HUES6 (cell line): ENCODE measurements at regions not wholly inside any gene's neighbourhood (a gene's known extent, or its start where the extent isn't known, plus 50 kb on each side); places are given as distances from the start of the nearest gene placed in this dataset.
"Not testable (repeated sequence)": the region's sequence is repeated elsewhere in the genome, so short reads cannot be mapped to it uniquely, and the experiment has no call there.

Experiments used
- H3K27ac ChIP-seq: 2 replicates; pipeline ENCODE4 v1.7.0; 2013; ENCODE audit warnings: low read depth, mild to moderate bottlenecking, low read length, inconsistent platforms
- H3K27me3 ChIP-seq: 2 replicates; pipeline ENCODE4 v1.6.1; 2013; ENCODE audit warnings: low read length; ENCODE audit not compliant: control insufficient read depth, insufficient read depth
- H3K36me3 ChIP-seq: 2 replicates; pipeline ENCODE4 v1.6.1; 2013; ENCODE audit warnings: low read length; ENCODE audit not compliant: control insufficient read depth, insufficient read depth
- H3K4me1 ChIP-seq: 2 replicates; pipeline ENCODE4 v1.6.1; 2013; ENCODE audit warnings: low read length; ENCODE audit not compliant: control insufficient read depth, insufficient read depth
- H3K4me3 ChIP-seq: 2 replicates; pipeline ENCODE4 v1.5.1; 2013; ENCODE audit warnings: low read depth, low read length
- H3K9ac ChIP-seq: one replicate; pipeline ENCODE4 v1.6.1; 2013; ENCODE audit warnings: mild to moderate bottlenecking, low read length
- H3K9me3 ChIP-seq: 2 replicates; pipeline ENCODE4 v1.6.1; 2013; ENCODE audit warnings: low read depth, low read length; ENCODE audit not compliant: control insufficient read depth, insufficient read depth

DNA sequence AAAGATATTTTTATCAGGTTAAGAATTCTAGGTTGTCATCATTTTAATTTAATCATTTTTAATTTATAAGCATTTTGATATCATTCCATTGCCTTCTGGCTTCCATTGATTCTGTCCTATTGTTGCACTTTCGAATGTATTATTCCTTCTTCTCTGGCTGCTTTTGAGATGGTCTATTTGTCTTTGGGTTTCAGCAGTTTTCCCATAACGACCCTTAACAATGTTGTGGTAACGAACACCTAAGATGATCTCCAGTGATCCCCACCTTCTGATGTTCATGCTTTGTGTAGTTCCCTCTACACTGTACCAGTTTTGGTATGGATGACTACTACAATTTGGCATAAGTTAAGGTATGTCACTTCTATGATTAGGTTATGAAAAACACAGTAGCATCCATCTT, 59.9 kb downstream of the MINAR1 start:
- H3K4me1 ChIP-seq = peaks cover 19% of the 10 kb centered on the region
- H3K27ac ChIP-seq = no peak overlapping the region
- H3K27me3 ChIP-seq = no peaks in the 10 kb centered on the region
- no peak overlapping the region for H3K4me3 ChIP-seq
- H3K36me3 ChIP-seq = no peaks in the 10 kb centered on the region
- H3K9me3 ChIP-seq = peaks cover 3% of the 10 kb centered on the region; the same call in 1 of the 2 replicates
- no peak overlapping the region for H3K9ac ChIP-seq

DNA sequence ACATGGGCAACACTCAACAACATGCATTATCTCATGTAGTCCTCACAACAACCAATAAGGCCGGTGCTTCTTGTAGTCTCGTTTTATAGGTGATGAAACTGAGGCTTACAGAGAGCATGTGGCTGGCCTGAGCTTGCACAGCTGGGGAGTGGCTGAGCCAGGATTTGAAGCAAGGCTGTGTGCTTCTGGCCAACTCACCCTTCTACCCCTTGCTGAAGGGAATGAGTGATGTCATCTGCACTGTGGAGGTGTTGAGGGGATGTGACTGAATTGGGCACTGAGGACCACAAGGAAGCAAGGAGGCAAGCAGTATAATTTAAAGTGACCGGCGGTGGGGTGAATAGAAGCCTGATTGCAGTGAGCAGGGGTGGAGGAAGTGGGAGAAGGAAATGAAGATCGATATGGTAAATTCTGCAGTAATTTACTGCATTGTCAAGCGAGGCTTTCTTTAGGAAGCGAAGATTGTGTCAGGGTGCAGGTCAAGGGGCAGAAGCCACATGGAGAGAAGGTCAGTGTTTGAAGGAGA, 62.3 kb downstream of the MINAR1 start:
- no peaks in the 10 kb centered on the region for H3K36me3 ChIP-seq
- peaks cover 3% of the 10 kb centered on the region; the same call in 1 of the 2 replicates for H3K9me3 ChIP-seq
- H3K9ac ChIP-seq = no peak overlapping the region
- H3K27me3 ChIP-seq = no peaks in the 10 kb centered on the region
- H3K4me1 ChIP-seq = peaks cover 19% of the 10 kb centered on the region
- no peak overlapping the region for H3K27ac ChIP-seq
- H3K4me3 ChIP-seq = no peak overlapping the region

DNA sequence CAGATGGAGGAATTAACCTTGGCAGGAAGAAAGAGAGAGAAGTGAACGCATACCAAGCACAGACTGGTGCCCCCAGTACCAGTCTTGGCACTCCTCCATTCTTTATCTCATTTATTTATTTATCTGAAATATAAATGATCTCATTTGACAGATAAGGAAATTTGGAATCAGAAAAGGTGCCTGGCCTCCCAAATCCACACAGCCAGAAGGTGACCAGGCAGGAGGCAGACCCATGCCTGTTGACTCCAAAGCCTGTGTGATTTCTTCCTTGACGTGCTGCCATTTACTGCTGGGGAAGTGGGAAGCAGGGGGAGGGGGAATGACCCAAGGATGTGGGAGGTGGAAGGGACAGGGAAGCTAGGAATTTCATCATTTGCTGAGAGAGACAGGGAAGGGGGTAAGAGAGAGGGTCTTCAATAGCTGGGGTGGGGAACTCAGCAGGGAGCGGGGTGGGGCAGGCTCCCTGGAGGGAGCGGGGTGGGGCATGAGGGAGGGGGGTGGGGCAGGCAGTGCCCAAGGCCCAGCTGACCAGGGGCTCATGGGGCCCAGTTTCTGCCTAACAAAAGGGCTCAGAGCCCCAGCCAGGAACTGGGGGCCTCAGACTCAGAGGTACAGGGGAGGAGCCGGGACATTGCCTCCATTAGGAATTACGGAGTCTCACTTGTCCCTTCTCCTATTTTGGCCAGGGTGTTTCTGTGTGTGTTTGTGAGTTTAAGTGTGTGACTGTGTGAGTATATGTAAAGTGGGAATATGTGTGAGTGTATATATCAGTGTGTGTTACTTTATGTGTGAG, 63.0 kb downstream of the MINAR1 start:
- H3K4me1 ChIP-seq = peaks cover 19% of the 10 kb centered on the region
- H3K36me3 ChIP-seq = no peaks in the 10 kb centered on the region
- H3K27ac ChIP-seq = no peak overlapping the region
- no peak overlapping the region for H3K9ac ChIP-seq
- H3K9me3 ChIP-seq = peaks cover 3% of the 10 kb centered on the region; the same call in 1 of the 2 replicates
- H3K4me3 ChIP-seq = no peak overlapping the region
- H3K27me3 ChIP-seq = no peaks in the 10 kb centered on the region

DNA sequence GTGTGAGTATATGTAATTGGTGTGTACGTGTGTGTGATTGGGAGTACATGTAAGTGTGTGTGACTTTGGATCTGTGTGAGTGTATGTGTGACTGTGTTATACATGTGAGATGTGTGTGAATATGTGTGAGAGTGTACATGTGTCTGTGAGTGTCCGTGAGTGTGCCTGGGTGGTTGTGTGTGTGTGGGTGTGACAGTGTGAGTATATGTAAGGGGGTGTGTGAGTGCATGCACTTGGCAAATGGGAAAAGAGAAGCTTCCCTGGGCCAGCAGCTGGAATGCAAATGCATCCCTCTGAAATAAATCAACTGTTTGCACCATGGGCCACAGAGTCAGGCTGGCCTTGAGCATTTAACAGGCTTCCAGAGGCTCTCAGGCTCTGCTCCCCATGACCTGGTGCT, 63.6 kb downstream of the MINAR1 start:
- Histone ChIP-seq H3K9me3 (peaks cover 3% of the 10 kb centered on the region; the same call in 1 of the 2 replicates), H3K27me3 (no peaks in the 10 kb centered on the region), H3K9ac (no peak overlapping the region), H3K27ac (no peak overlapping the region), H3K36me3 (no peaks in the 10 kb centered on the region), H3K4me3 (no peak overlapping the region), H3K4me1 (peaks cover 19% of the 10 kb centered on the region)

DNA sequence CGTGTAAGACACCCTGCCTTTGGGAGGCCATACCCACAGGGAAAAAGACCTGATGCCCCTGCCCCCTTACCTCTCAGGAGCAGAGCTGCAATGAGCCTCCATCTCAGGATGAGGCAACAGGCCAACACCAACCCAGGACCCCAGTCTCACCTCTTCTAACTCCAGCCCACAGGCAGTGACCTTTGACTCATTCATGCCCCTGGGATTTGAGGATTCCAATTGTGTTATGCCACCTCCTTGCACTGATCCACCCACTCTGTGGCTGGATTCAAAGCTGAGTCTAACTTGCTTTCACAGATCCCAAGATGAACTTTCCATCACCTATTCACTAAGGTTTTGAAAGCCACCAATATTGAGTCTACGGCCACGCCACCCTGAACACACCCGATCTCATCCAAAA, 64.7 kb downstream of the MINAR1 start:
- peaks cover 19% of the 10 kb centered on the region for H3K4me1 ChIP-seq
- H3K27ac ChIP-seq = no peak overlapping the region
- no peak overlapping the region for H3K4me3 ChIP-seq

DNA sequence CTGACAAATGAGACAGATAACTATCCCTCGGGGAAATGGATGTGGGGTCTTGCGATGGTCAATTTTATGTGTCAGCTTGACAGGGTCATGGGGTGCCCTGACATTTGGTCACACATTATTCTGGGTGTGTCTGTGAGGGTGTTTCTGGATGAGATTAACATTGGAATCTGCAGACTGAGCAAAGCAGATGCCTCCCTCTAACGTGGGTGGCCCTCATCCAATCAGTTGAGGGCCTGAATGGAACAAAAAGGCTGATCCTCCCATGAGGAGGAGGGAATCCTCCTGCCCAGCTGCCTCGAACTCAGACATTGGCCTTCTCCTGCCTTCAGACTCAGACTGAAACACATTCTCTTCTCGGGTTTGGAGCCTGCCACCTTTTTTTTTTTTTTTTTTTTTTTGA, 69.0 kb downstream of the MINAR1 start:
- no peak overlapping the region for H3K27ac ChIP-seq
- peaks cover 4% of the 10 kb centered on the region; the same call in 1 of the 2 replicates for H3K4me1 ChIP-seq
- no peaks in the 10 kb centered on the region for H3K9me3 ChIP-seq
- no peak overlapping the region for H3K4me3 ChIP-seq
- no peaks in the 10 kb centered on the region for H3K36me3 ChIP-seq
- no peak overlapping the region for H3K9ac ChIP-seq
- no peaks in the 10 kb centered on the region for H3K27me3 ChIP-seq

More for the DNA sequence above, 64.7 kb downstream of the MINAR1 start:
- peaks cover 3% of the 10 kb centered on the region; the same call in 1 of the 2 replicates for H3K9me3 ChIP-seq
- no peaks in the 10 kb centered on the region for H3K27me3 ChIP-seq
- no peaks in the 10 kb centered on the region for H3K36me3 ChIP-seq
- no peak overlapping the region for H3K9ac ChIP-seq

DNA sequence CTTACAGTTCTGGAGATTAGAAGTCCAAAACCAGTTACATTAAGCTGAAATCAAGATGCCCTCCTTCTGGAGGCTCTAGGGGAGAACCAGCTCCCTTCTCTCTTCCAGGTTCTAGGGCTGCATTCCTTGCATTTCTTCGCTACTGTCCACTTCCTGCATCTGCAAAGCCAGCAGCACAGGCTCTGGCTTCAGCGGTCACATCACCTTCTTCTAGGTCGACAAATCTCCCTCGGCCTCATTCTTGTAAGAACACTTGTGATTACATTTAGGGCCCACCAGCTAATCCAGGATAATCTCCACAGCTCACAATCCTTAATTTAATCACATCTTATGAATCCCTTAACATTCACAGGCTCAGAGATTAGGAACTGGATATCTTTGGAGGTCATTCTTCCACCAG, 73.8 kb downstream of the MINAR1 start:
- Histone ChIP-seq H3K4me3 (no peak overlapping the region), H3K9me3 (no peaks in the 10 kb centered on the region), H3K4me1 (peaks cover 4% of the 10 kb centered on the region; the same call in 1 of the 2 replicates), H3K9ac (no peak overlapping the region), H3K27me3 (no peaks in the 10 kb centered on the region), H3K36me3 (no peaks in the 10 kb centered on the region), H3K27ac (no peak overlapping the region)

DNA sequence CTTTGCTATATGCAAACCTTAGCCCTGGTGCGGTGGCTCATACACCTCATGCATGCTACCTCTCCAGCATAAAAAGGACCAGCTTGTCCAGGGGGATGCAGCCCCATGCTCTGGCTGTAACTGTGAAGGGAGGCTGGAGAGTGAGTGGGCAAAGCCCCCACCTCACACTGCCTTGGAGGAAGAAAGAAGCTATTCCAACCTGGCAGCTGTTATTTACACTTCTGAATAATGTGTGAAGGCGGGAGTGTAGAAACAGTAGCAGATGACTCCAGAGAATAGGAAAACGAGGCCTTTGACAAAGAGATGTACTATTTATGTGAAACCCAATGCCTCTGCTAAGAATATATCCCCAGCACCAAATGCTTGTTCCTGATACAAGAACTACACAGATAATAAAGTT, 80.7 kb downstream of the MINAR1 start:
- not testable (repeated sequence) for H3K9ac ChIP-seq

DNA sequence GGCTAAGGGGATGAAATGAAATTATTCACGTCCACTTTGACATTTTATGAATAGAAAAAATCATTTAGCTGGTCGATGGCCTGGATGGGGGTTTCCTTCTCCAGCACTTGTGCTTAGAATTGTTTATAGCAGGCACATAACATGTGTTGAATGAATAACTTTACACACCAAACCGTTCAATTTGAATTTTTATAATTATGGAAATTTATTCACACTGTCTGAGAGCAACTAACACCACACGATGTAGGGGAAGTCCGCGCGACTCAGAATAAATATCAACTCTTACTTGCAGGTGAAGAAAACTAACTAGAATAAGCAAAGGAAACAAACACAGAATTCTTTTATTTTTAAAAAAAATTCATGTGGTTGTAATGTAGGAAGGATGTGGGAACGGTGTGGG, 81.3 kb downstream of the MINAR1 start:
- H3K4me3 ChIP-seq = no peak overlapping the region
- no peak overlapping the region for H3K27ac ChIP-seq
- H3K9ac ChIP-seq = no peak overlapping the region
- 0 out of 2 replicates have a peak, but pooled peaks cover 3% of the 10 kb centered on the region for H3K9me3 ChIP-seq
- H3K27me3 ChIP-seq = no peaks in the 10 kb centered on the region
- no peaks in the 10 kb centered on the region for H3K36me3 ChIP-seq
- H3K4me1 ChIP-seq = no peaks in the 10 kb centered on the region; the same call in 1 of the 2 replicates

More for the DNA sequence above, 80.7 kb downstream of the MINAR1 start:
- H3K4me1 ChIP-seq, H3K27me3 ChIP-seq, H3K9me3 ChIP-seq, H3K36me3 ChIP-seq, H3K4me3 ChIP-seq, H3K27ac ChIP-seq: not testable (repeated sequence)

DNA sequence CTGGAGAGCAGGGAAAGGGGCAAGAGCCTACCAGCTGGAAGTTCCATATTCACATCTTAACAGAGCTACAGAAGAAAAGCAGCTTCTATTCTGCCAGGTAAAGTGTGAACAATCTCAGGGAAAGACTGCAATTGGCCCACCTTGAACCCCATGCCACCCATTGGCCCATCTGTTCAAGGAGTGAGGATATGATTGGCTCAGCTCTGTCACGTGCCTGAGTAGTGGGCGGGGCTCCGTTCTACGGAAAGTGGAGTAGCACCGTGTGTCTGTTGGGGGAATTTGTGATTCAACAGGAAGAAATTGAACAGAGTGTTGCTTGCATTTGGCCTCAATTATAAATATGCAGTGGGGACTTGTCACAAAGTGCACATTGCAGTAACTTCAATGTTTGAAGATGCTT, 81.8 kb downstream of the MINAR1 start:
- no peaks in the 10 kb centered on the region for H3K27me3 ChIP-seq
- no peak overlapping the region for H3K4me3 ChIP-seq
- H3K9ac ChIP-seq = no peak overlapping the region
- H3K36me3 ChIP-seq = no peaks in the 10 kb centered on the region
- no peak overlapping the region for H3K27ac ChIP-seq
- no peaks in the 10 kb centered on the region; the same call in 1 of the 2 replicates for H3K4me1 ChIP-seq
- H3K9me3 ChIP-seq = 0 out of 2 replicates have a peak, but pooled peaks cover 3% of the 10 kb centered on the region

DNA sequence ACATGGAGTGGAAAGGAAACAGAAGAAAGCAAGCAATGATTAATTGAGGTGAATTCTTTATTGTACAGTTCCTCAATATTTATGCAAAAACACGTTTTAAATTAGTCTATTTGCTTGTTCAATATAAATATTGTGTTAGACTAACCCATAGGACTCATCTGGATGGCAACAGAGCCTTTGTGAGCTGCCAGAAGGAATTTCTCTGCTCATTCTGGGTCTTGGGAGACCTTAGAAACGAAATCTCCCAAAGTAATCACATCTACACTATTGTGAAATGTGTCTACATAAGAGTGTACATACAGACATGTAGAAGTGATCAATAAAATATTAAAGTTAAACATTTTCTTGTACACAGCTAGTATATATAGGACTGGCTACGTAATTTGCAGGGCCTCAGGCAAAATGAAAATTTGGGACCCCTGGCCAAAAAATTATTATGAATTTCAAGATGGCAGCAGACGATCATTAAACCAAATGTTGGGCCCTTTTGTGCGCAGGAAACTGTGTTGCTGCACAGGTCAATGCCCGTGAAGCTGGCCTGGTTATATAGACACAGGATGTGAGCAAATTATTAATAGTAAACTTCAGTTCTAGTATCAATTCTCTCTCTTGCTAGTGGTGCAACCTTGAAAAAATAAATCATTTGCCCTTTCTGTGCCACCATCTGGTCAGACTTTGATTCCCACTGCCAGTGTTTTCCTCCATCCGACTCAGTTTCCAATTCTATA, 83.3 kb downstream of the MINAR1 start:
- H3K4me1 ChIP-seq = no peaks in the 10 kb centered on the region; the same call in 1 of the 2 replicates
- no peak overlapping the region for H3K27ac ChIP-seq
- H3K9ac ChIP-seq = no peak overlapping the region
- no peak overlapping the region for H3K4me3 ChIP-seq
- no peaks in the 10 kb centered on the region for H3K36me3 ChIP-seq
- H3K9me3 ChIP-seq = 0 out of 2 replicates have a peak, but pooled peaks cover 3% of the 10 kb centered on the region
- H3K27me3 ChIP-seq = no peaks in the 10 kb centered on the region
